HG03066 (cell line): ENCODE measurements at regions not wholly inside any gene's neighbourhood (a gene's known extent, or its start where the extent isn't known, plus 50 kb on each side); places are given as distances from the start of the nearest gene placed in this dataset.
A peak's percentile ranks its signal among the peaks of the same experiment; 100 is the strongest.
"Not testable (repeated sequence)": the region's sequence is repeated elsewhere in the genome, so short reads cannot be mapped to it uniquely, and the experiment has no call there.

ENCODE experiments used
- ATAC-seq: cut with Tn5 transposase; IDR thresholded peaks from one replicate; pipeline ENCODE4 v1.9.1; 2021; ENCODE audit warnings: low read depth; ENCODE audit not compliant: unreplicated experiment

DNA sequence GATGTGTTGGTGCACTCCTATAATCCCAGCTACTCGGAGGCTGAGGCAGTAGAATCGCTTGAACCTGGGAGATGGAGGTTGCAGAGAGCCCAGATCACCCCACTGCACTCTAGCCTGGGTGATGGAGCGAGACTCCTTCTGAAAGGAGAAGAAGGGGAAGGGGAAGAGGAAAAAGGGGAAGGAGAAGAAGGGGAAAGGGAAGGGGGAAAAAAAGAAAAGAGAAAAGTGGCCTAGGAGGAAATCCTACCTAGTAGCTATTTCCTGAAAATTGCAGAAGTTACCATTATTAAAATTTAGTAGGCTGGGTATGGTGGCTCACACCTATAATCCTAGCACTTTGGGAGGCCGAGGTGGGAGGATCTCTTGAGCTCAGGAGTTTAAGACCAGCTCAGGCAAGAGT is 67.4 kb downstream of the ARRDC3 start:
- no peak for ATAC-seq

DNA sequence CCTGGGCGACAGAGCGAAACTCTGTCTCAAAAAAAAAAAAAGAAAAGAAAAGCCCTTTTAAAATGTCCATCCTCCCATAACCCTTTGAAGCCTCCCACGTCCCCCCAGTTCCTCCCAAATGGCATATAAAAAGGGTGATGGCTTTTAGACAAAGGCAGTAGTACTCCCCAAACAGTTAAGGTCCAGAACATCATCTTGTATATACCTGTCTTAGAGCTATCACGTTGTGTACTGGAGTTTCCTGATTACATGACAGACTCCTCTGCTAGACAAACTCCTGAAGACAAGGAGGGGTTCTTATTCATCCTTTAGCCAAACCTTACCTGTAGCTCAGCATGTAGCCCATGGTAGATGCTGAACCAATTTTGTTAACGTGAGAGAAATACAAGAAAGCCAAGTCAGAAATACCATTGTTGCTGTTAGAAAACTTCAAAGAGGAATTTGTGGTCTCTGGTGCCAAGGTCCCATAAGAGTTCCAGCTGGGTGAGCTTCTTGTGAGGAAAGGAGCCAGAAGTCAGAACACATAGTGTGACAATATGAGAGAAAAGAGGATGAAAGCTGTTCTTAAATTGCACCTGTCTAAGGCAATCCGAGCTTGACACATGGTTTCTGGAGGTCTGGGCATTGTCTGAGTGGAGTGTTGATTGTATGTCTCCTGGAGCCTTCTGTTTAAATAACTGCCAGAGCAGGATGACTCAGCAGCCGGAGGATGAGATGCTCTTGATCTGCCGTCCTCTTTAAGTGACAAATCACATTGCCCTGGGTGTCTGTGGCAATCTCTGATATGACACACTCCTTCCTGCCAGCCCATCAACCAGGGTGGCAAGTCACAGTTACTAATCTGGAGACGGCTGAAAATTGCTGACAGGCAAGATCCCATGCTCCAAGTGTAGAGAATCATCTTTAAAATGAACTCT is 69.1 kb downstream of the ARRDC3 start:
- no peak for ATAC-seq

DNA sequence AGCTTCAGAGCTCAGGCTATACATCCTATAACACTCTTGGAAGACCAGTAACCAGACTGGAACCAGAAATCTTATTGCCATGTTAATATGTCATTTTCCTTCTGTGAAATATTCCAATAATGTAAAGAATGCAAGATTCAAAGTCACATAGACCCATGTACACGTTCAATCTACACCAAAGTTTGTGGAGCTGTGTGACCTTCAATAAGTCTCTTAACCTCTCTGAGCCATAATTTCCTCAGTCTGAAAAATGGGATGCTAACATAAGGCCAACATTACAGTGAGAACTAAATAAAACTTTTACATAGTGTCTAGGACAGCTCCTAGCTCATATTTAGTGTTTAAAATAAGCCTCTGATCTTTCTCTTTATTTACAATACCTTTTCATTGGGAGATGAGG is 70.4 kb downstream of the ARRDC3 start:
- no peak for ATAC-seq

DNA sequence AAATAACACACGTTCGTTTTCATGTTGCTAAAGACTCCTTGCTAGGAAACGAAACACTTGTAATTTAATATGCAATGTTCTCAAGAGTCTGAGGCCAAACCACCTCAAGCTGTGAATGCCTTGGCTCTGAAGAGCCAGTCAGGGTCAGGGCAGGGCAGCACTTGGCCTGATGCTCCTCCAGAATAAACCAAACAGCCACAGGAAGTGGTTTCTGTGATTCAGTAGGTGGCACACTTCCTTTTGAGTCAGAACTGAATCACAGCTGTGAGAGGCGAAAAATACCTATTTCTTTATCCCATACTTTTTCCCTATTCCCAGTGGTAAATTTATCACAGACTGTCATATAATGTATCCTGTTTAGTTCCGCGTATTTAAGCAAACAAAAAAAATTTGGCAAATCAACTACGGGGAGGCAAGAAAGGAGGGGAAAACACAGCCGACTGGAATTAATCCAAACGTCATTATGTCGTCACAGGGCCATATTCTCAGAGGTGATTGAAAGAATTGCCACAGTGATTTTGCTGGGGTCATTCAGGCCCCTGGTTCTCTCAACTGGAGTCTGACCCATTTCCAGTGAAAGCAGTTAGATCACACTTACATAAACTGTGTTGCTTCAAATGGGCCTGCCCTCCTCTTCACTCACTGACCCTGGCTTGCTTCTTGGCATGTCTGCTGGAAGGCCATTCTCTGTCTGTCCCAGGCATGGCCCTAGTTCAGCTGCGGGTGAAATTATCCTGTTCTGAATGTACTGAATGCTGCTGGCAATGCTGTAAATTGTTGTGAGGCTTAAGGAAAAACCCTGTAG is 71.2 kb downstream of the ARRDC3 start:
- peak; percentile 88 for ATAC-seq

DNA sequence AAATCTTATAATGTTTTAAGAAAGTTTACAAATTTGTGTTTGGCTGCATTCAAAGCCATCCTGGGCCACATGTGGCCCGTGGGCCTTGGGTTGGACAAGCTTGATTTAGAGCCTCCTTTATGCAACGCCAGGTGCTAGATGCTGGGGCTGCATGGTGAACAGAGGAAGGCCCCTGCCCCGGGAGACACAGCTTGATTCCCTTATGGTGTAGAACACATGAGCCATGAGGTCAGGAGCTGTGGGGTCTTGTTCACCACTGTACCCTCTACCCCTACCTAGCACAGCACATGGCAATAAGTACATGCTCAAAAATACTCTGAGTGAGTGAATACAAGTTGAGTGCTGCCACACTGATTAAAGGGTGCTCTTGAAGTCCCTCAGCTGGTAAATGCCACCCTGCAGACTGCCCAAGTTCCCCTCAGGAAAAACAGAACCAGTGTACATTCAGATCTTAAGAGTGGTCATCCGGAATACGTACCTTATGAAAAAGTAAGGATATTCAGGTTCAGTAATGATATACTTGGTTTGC is 71.9 kb downstream of the ARRDC3 start:
- ATAC-seq: peak; percentile 13

DNA sequence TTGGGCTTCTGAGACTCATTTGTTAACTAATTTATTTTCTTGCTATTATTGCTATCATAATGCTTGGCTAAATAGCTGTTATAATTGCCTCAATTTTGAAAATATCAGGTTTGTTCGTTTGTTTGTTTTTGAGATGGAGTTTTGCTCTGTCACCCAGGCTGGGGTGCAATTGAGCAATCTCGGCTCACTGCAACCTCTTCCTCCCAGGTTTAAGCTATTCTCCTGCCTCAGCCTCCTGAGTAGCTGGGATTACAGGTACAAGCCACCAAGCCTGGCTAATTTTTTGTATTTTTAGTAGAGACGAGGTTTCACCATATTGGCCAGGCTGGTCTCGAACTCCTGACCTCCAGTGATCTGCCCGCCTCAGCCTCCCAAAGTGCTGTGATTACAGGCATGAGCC is 75.0 kb downstream of the ARRDC3 start:
- ATAC-seq: not testable (repeated sequence)

DNA sequence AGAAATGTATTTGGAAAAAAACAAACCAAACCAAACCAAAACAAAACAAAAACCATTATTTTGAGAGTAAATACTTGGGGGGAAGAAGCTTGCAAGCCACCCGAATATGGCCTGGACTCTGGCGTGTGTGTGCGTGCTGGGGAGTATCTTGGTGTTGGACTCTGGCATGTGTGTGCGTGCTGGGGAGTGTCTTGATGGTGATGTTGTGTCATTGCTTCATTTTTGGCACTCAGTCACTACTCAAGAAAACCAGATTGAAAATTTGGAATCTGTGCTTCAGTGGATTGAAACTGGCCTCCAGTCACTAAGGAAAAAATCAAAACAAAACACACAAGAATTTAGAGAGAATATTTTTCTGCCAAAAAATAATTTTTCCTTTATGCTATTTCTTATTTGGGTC is 76.1 kb downstream of the ARRDC3 start:
- ATAC-seq: no peak

- ATAC-seq: no peak
Measured at GRCh38 chr5:91306497-91306896, 76.6 kb downstream of the ARRDC3 start.

GRCh38 chr5:91305640-91306039 is 77.5 kb downstream of the ARRDC3 start:
- no peak for ATAC-seq

GRCh38 chr5:91304015-91304414 is 79.1 kb downstream of the ARRDC3 start:
- not testable (repeated sequence) for ATAC-seq

GRCh38 chr5:91302958-91303357 is 80.2 kb downstream of the ARRDC3 start:
- ATAC-seq: no peak

DNA sequence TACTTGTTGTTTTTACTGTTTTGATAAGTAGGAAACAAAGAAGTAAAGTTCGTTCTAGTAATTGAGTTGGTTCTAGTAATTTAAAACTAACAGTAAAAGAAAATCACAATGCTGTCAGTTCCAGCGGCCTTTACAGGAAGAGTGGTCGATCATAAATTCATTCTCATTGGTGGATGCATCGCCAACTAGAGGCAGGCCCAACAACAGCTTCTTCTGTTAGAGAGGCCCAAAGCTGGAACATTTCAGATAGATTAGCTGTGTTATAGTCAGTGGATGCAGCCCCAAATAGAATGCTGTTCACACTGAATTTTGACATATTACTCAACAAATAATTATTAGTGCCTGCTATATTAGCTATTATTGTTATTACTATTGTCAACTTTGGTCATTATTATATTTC is 80.8 kb downstream of the ARRDC3 start:
- ATAC-seq: no peak

- ATAC-seq: no peak
Measured at GRCh38 chr5:91301106-91301846, 81.8 kb downstream of the ARRDC3 start.

DNA sequence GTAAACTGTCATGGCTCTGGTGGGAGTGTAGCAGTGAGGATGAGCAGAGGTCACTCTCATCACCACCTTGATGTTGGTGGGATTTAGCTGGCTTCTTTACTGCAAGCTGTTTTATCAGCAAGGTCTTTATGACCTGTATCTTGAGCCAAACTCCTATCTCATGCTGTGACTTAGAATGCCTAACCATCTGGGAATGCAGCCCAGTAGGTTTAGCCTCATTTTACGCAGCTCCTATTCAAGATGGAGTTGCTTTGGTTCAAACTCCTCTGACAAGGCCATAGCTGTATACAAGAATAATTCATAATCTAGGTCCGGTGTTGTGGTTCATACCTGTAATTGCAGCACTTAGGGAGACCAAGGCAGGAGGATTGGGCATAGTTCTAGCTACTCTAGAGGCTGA is 85.1 kb downstream of the ARRDC3 start:
- ATAC-seq: no peak

DNA sequence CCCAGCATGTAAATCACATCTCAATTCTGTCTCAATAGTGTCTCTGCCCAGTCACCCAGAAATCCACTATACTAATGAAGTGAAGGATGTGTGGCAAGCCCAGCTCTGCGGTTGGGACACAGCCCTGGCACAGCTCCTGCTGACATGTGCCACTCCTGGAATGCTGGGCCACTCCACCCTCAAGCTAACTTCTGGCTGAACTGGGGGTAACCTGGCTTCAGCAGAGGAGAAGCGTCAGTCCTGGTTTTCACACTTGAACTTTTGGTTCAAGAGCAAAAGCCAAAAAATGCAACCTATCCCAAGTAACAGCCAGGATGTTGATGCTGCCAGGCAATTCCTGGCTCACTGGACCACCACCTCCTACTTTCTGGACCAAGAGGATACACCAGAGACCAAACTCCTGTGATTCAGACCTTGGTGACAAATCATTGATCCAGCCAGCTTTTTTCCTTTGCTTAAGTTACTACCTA is 86.4 kb downstream of the ARRDC3 start:
- no peak for ATAC-seq

GRCh38 chr5:91296102-91296501 is 87.0 kb downstream of the ARRDC3 start:
- not testable (repeated sequence) for ATAC-seq

DNA sequence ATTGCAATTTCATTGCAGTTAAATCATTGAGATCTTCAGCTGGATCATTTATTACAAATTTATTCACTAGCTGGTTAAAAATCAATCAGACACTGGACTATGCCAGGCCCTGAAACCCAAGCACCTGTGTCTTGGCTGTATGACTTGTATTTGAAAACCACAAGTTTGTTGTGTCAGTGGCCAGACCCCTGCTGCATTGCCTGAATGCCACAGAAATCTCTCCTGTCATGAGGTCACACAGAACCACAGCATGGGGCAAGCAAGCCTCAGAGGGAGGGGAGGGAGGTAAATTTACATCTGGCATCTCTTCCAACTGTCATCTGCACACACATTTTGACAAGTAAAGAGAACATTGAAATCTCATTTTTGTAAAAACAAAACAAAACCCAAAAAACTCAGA is 90.0 kb downstream of the ARRDC3 start:
- peak; percentile 97 for ATAC-seq

GRCh38 chr5:91291628-91292569 is 91.2 kb downstream of the ARRDC3 start:
- no peak for ATAC-seq

DNA sequence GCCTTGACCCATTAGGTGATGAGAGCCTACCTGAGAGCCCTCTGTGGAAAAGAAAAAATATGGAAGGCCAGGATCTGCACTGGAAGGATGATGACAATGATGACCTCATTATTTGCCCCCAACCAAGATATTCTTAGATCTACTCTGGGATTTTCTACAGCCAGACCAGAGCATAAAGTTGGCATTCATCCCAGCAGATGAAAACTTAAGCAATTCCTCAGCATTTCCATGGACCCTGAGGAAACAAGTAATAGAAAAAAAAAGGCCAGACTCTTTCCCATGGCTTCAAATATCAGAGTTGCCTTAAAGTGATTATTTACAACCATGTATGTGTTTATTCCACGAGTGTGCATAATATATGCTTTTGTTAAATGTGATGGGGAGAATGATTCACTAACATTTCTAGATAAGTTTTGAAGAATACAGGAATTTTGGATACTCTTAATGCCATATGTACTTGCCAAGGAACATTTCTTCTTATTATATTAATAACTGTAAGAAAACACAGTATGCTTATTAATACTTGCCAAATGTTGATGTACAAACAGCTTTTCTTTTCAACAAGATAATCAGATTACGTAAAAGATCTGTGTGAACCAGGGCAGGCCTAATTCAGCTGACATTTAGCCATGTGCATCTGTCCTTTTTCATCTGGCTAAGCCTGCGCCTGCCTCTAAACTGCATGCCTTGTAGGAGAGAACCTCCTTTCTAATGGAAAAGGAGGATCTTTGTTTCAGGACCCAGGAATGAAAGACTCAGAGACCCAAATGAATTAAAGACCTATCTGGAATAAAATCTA is 94.8 kb downstream of the ARRDC3 start:
- ATAC-seq: no peak
